HepG2 (cell line): ENCODE measurements at regions not wholly inside any gene's neighbourhood (a gene's known extent, or its start where the extent isn't known, plus 50 kb on each side); places are given as distances from the start of the nearest gene placed in this dataset.

Source experiments
- ATAC-seq: fragments of 200-7000 bp; cut with Tn5 transposase; 3 replicates; pipeline ENCODE4 v1.9.1; 2020; ENCODE audit warnings: mild to moderate bottlenecking, moderate library complexity
- BruUV-seq: library from RNA; stranded (reverse); fragments of 400-500 nt; replicated peaks from 2 replicates; lab custom pipeline; 2021; lab: Mats Ljungman, UMichigan
- CTCF ChIA-PET: fragments of 300-600 bp; formaldehyde crosslinking; extraction: SDS; loops from one replicate; lab custom pipeline; 2021; ENCODE audit warnings: low total read pairs, inconsistent platforms, low intra/inter-chr PET ratio; lab: Yijun Ruan, JAX
- POLR2A ChIA-PET: fragments of 350-600 bp; sonication (Branson Sonifier 250); formaldehyde crosslinking; loops from one replicate; lab custom pipeline; 2020; ENCODE audit warnings: antibody characterized with exemption, inconsistent platforms; lab: Yijun Ruan, JAX
- DNase-seq: peaks from one replicate; pipeline ENCODE4 v3.0.0-alpha.2; 2015; ENCODE audit warnings: low spot score
- FAIRE-seq: peaks from 3 replicates; lab custom pipeline; 2011; peaks lifted over from hg19 to GRCh38; lab: Jason Lieb, UNC
- H2AFZ ChIP-seq: one replicate; pipeline ENCODE4 v1.6.1; 2011; ENCODE audit warnings: low read length, inconsistent platforms
- H3K27ac ChIP-seq: fragments of 300-600 bp; 3 replicates; pipeline ENCODE4 v1.8.0; 2011; ENCODE audit warnings: mixed run types, mild to moderate bottlenecking, mixed read lengths, low read length, inconsistent platforms; ENCODE audit not compliant: insufficient read depth; ENCODE audit errors: extremely low read length
- H3K27me3 ChIP-seq, 2 experiments: fragments of 200-600 bp in 1 of 2; 2 replicates in 1 of 2; 3 replicates in 1 of 2; pipeline versions ENCODE4 v1.6.0 to v1.8.0; 2011; ENCODE audit warnings: low read length in 2 of 2, mild to moderate bottlenecking in 2 of 2, moderate library complexity in 2 of 2, inconsistent platforms in 1 of 2; ENCODE audit not compliant: insufficient read depth in 2 of 2, control insufficient read depth in 1 of 2
- H3K36me3 ChIP-seq, 2 experiments: fragments of 200-600 bp in 1 of 2; replicated peaks in 1 of 2; 2 replicates in 1 of 2; 3 replicates in 1 of 2; pipeline versions ENCODE4 v1.5.1 to v1.8.0; 2011; ENCODE audit warnings: low read length in 2 of 2, inconsistent platforms in 1 of 2; ENCODE audit not compliant: insufficient read depth in 2 of 2, control insufficient read depth in 1 of 2
- H3K4me1 ChIP-seq: 2 replicates; pipeline ENCODE4 v1.5.1; 2012; ENCODE audit warnings: low read length, inconsistent platforms; ENCODE audit not compliant: insufficient read depth
- H3K4me2 ChIP-seq: 2 replicates; pipeline ENCODE4 v1.6.0; 2011; ENCODE audit warnings: low read depth, low read length, inconsistent platforms
- H3K4me3 ChIP-seq, 3 experiments: fragments of 200-600 bp in 1 of 3; sonication (generic), shearing (Covaris generic) in 1 of 3; replicated peaks in 1 of 3; 2 replicates each; pipeline ENCODE4 v1.5.1; 2011 to 2016; ENCODE audit warnings: low read length in 3 of 3, inconsistent platforms in 2 of 3, low read depth in 2 of 3, mild to moderate bottlenecking in 2 of 3, control low read depth in 1 of 3, mixed read lengths in 1 of 3; ENCODE audit not compliant: insufficient read depth in 1 of 3
- H3K79me2 ChIP-seq: one replicate; pipeline ENCODE4 v1.6.1; 2011; ENCODE audit warnings: low read length, inconsistent platforms; ENCODE audit not compliant: insufficient read depth
- H3K9ac ChIP-seq: 2 replicates; pipeline ENCODE4 v1.6.0; 2011; ENCODE audit warnings: mild to moderate bottlenecking, low read depth, low read length, inconsistent platforms; ENCODE audit not compliant: insufficient read depth
- H3K9me3 ChIP-seq: 2 replicates; pipeline ENCODE4 v1.5.1; 2012; ENCODE audit warnings: mild to moderate bottlenecking, low read length
- H4K20me1 ChIP-seq: 2 replicates; pipeline ENCODE4 v1.6.0; 2011; ENCODE audit warnings: inconsistent platforms, mild to moderate bottlenecking, low read length, moderate library complexity; ENCODE audit not compliant: insufficient read depth
- AKAP8 ChIP-seq: sonication (generic); formaldehyde crosslinking; IDR thresholded peaks from 2 replicates; pipeline ENCODE4 v1.5.1; 2020; ENCODE audit warnings: mild to moderate bottlenecking, missing genetic modification reagents
- ERF ChIP-seq: IDR thresholded peaks from 2 replicates; pipeline ENCODE4 v1.6.1; 2018; ENCODE audit warnings: missing biosample characterization, missing genetic modification reagents
- ETV5 ChIP-seq: IDR thresholded peaks from 2 replicates; pipeline ENCODE4 v1.6.1; 2018; ENCODE audit warnings: missing biosample characterization, missing genetic modification reagents, inconsistent platforms, borderline replicate concordance
- FOXA1 ChIP-seq, 2 experiments: fragments of 450-650 bp in 1 of 2; sonication (generic) in 1 of 2; formaldehyde crosslinking in 1 of 2; IDR thresholded peaks; 2 replicates each; pipeline versions ENCODE4 v1.4.0 to v1.6.1; 2016 to 2020; ENCODE audit warnings: missing genetic modification reagents in 1 of 2
- FOXO4 ChIP-seq: sonication (generic); formaldehyde crosslinking; conservative IDR thresholded peaks from 2 replicates; pipeline ENCODE4 v1.8.1; 2023; ENCODE audit warnings: missing genetic modification reagents
- GABPB1 ChIP-seq: IDR thresholded peaks from 2 replicates; pipeline ENCODE4 v1.6.1; 2016; ENCODE audit warnings: mild to moderate bottlenecking, missing genetic modification reagents, moderate library complexity, missing compliant biosample characterization
- GTF2F1 ChIP-seq: fragments of 150-350 bp; IDR thresholded peaks from 2 replicates; pipeline ENCODE4 v1.6.1; 2014; ENCODE audit warnings: low read length
- MTA1 ChIP-seq: sonication (generic); formaldehyde crosslinking; IDR thresholded peaks from 2 replicates; pipeline ENCODE4 v1.4.0; 2020; ENCODE audit warnings: missing genetic modification reagents, mild to moderate bottlenecking, borderline replicate concordance
- RFX3 ChIP-seq: IDR thresholded peaks from 2 replicates; pipeline ENCODE4 v1.6.1; 2016; ENCODE audit warnings: missing biosample characterization, missing genetic modification reagents
- RXRA ChIP-seq: sonication (generic); formaldehyde crosslinking; IDR thresholded peaks from 2 replicates; pipeline ENCODE4 v1.5.1; 2020; ENCODE audit warnings: missing genetic modification reagents
- SIN3A ChIP-seq: IDR thresholded peaks from 2 replicates; pipeline ENCODE4 v1.6.1; 2011; ENCODE audit warnings: low read depth, mild to moderate bottlenecking, control low read depth, low read length, borderline replicate concordance
- TCF7 ChIP-seq: sonication (generic); IDR thresholded peaks from 2 replicates; pipeline ENCODE4 v1.6.1; 2016; ENCODE audit warnings: antibody characterized with exemption, low read depth
- ZBTB1 ChIP-seq: sonication (generic); formaldehyde crosslinking; IDR thresholded peaks from 2 replicates; pipeline ENCODE4 v1.4.0; 2020; ENCODE audit warnings: missing genetic modification reagents, borderline replicate concordance
- ZFP90 ChIP-seq: sonication (generic); formaldehyde crosslinking; IDR thresholded peaks from 2 replicates; pipeline ENCODE4 v1.8.0; 2022; ENCODE audit warnings: missing genetic modification reagents, mild to moderate bottlenecking, inconsistent platforms, borderline replicate concordance
- ZNF34 ChIP-seq: sonication (generic); formaldehyde crosslinking; IDR thresholded peaks from 2 replicates; pipeline ENCODE4 v1.4.0; 2020; ENCODE audit warnings: mild to moderate bottlenecking, missing genetic modification reagents, borderline replicate concordance
- ZNF614 ChIP-seq: IDR thresholded peaks from 2 replicates; pipeline ENCODE4 v1.6.1; 2018; ENCODE audit warnings: missing biosample characterization, missing genetic modification reagents, inconsistent platforms, borderline replicate concordance
- ZNF816 ChIP-seq: sonication (generic); formaldehyde crosslinking; IDR thresholded peaks from 2 replicates; pipeline ENCODE4 v1.8.0; 2022; ENCODE audit warnings: missing genetic modification reagents, mild to moderate bottlenecking, borderline replicate concordance
- ZSCAN20 ChIP-seq: sonication (generic); formaldehyde crosslinking; IDR thresholded peaks from 2 replicates; pipeline ENCODE4 v1.4.0; 2020; ENCODE audit warnings: missing genetic modification reagents, mild to moderate bottlenecking, borderline replicate concordance
- WGBS: methylation state at CpG from one replicate; pipeline ENCODE4 v1.1.6; 2017; ENCODE audit warnings: low lambda C conversion rate; 5-methylcytosine and 5-hydroxymethylcytosine counted together
- in situ Hi-C: cut with HindIII; loops from 2 replicates; pipeline ENCODE4 v1.10.0; 2017; ENCODE audit warnings: low pct_unique_long_range_greater_than_20kb; ENCODE audit not compliant: extremely low pct_ligation_motif_present
- intact Hi-C: fragments of 100-400 bp; cut with micrococcal nuclease; formaldehyde crosslinking; loops from one replicate; pipeline ENCODE4 v1.10.0; 2022; ENCODE audit not compliant: unreplicated experiment

GRCh38 chr2:139544186-139544851 lies 764.1 kb upstream of the NXPH2 start:
- Histone ChIP-seq H3K79me2 (no peaks in the 10 kb centered on the region), H2AFZ (no peak overlapping the region), H3K27ac (no peak overlapping the region), H3K36me3 (no peaks in the 10 kb centered on the region), H3K4me1 (no peaks in the 10 kb centered on the region), H3K9ac (no peak overlapping the region), H3K9me3 (peaks cover 5% of the 10 kb centered on the region; the same call in 1 of the 2 replicates), H3K27me3 (no peaks in the 10 kb centered on the region), H3K4me3 (no peak overlapping the region), H3K4me2 (no peak overlapping the region), H4K20me1 (no peaks in the 10 kb centered on the region)
- intact Hi-C loops, result no loop called here
- no peak for ATAC-seq
- BruUV-seq, result no TSS peak
- FAIRE-seq, result no peak
- 0% methylated on average over 3 of the region's 3 CpGs for WGBS
- ChIA-PET POLR2A (no interaction called here), CTCF (no interaction called here)
- no peak for DNase-seq
- in situ Hi-C loops, result no loop called here
- TF ChIP-seq ZSCAN20 (CRISPR knock-in tag) (no peak), ZFP90 (CRISPR knock-in tag) (no peak), MTA1 (no peak), SIN3A (no peak), TCF7 (no peak), ZNF614 (CRISPR knock-in tag) (no peak), AKAP8 (CRISPR knock-in tag) (no peak), GTF2F1 (no peak), FOXO4 (CRISPR knock-in tag) (no peak), ZBTB1 (CRISPR knock-in tag) (no peak), ZNF34 (CRISPR knock-in tag) (no peak), RFX3 (CRISPR knock-in tag) (no peak), ZNF816 (no peak), ERF (CRISPR knock-in tag) (no peak), FOXA1 (IDR thresholded peaks at IDR 0.05) (no peak), FOXA1 (CRISPR knock-in tag; IDR thresholded peaks at IDR 0.05) (no peak), RXRA (no peak), ETV5 (CRISPR knock-in tag) (no peak), GABPB1 (CRISPR knock-in tag) (no peak)
